OCI-LY7 (cell line): ENCODE measurements at regions not wholly inside any gene's neighbourhood (a gene's known extent, or its start where the extent isn't known, plus 50 kb on each side); places are given as distances from the start of the nearest gene placed in this dataset.

Source experiments
- BruUV-seq: library from RNA; stranded (reverse); fragments of 400-500 nt; replicated peaks from 2 replicates; lab custom pipeline; 2021; lab: Mats Ljungman, UMichigan
- CTCF ChIA-PET: fragments of 300-600 bp; sonication (Branson Sonifier 250); formaldehyde crosslinking; loops from one replicate; lab custom pipeline; 2022; ENCODE audit warnings: antibody characterized with exemption; ENCODE audit not compliant: unreplicated experiment; lab: Charles Lee
- POLR2A ChIA-PET: fragments of 300-600 bp; sonication (Branson Sonifier 250); formaldehyde crosslinking; loops from one replicate; lab custom pipeline; 2022; ENCODE audit warnings: antibody characterized with exemption; lab: Charles Lee
- DNase-seq: peaks from one replicate; pipeline ENCODE4 v3.0.0-alpha.2; 2015; ENCODE audit warnings: low spot score
- H2AFZ ChIP-seq: fragments of 200-600 bp; sonication (generic), shearing (Covaris generic); 2 replicates; pipeline ENCODE4 v1.6.1; 2014; ENCODE audit warnings: mild to moderate bottlenecking, antibody characterized with exemption, low read length, moderate library complexity
- H3K27ac ChIP-seq: fragments of 200-600 bp; sonication (generic); 2 replicates; pipeline ENCODE4 v1.5.1; 2014; ENCODE audit warnings: mixed run types, low read depth, mild to moderate bottlenecking, moderate library complexity, low read length, inconsistent platforms; ENCODE audit not compliant: poor library complexity, severe bottlenecking
- H3K36me3 ChIP-seq: fragments of 200-600 bp; sonication (generic); 2 replicates; pipeline ENCODE4 v1.6.1; 2014; ENCODE audit warnings: mild to moderate bottlenecking, antibody characterized with exemption, low read length, moderate library complexity, mixed read lengths; ENCODE audit not compliant: insufficient read depth
- H3K4me1 ChIP-seq: fragments of 200-600 bp; sonication (generic); 2 replicates; pipeline ENCODE4 v1.5.1; 2014; ENCODE audit warnings: mild to moderate bottlenecking, low read length; ENCODE audit not compliant: insufficient read depth, poor library complexity, severe bottlenecking
- H3K4me2 ChIP-seq: fragments of 200-600 bp; sonication (generic); 2 replicates; pipeline ENCODE4 v1.6.1; 2014; ENCODE audit warnings: mild to moderate bottlenecking, low read length
- H3K4me3 ChIP-seq: fragments of 200-600 bp; sonication (generic); 2 replicates; pipeline ENCODE4 v1.5.1; 2014; ENCODE audit warnings: mild to moderate bottlenecking, low read depth, low read length; ENCODE audit not compliant: poor library complexity, severe bottlenecking
- H3K79me2 ChIP-seq: fragments of 200-600 bp; sonication (generic); 2 replicates; pipeline ENCODE4 v1.6.1; 2016; ENCODE audit warnings: low read depth, mild to moderate bottlenecking, low read length, moderate library complexity, mixed read lengths; ENCODE audit not compliant: insufficient read depth
- H3K9me2 ChIP-seq: fragments of 200-600 bp; sonication (generic); 2 replicates; pipeline ENCODE4 v1.6.1; 2016; ENCODE audit warnings: mild to moderate bottlenecking, low read length, mixed read lengths; ENCODE audit not compliant: insufficient read depth
- H3K9me3 ChIP-seq: fragments of 200-600 bp; sonication (generic); 2 replicates; pipeline ENCODE4 v1.6.1; 2014; ENCODE audit warnings: mild to moderate bottlenecking, mixed run types, low read length, mixed read lengths
- H4K20me1 ChIP-seq: fragments of 200-600 bp; sonication (generic); 2 replicates; pipeline ENCODE4 v1.6.1; 2014; ENCODE audit warnings: mild to moderate bottlenecking, antibody characterized with exemption, low read length, moderate library complexity, mixed read lengths; ENCODE audit not compliant: insufficient read depth
- EZH2phosphoT487 ChIP-seq: fragments of 200-600 bp; sonication (generic); IDR thresholded peaks from 2 replicates; pipeline ENCODE4 v1.6.1; 2018; ENCODE audit warnings: low read depth, borderline replicate concordance, mild to moderate bottlenecking, mixed run types, antibody characterized with exemption, low read length, moderate library complexity, mixed read lengths
- intact Hi-C: fragments of 100-400 bp; cut with micrococcal nuclease; formaldehyde crosslinking; loops from one replicate; pipeline ENCODE4 v1.10.0; 2022; ENCODE audit not compliant: unreplicated experiment
- TF ChIP-seq, protein P1 (sequence below): fragments of 200-600 bp; sonication (generic); conservative IDR thresholded peaks from 2 replicates; pipeline ENCODE4 v1.5.1; 2014; ENCODE audit warnings: mild to moderate bottlenecking, antibody characterized with exemption, low read length, moderate library complexity, mixed read lengths

DNA sequence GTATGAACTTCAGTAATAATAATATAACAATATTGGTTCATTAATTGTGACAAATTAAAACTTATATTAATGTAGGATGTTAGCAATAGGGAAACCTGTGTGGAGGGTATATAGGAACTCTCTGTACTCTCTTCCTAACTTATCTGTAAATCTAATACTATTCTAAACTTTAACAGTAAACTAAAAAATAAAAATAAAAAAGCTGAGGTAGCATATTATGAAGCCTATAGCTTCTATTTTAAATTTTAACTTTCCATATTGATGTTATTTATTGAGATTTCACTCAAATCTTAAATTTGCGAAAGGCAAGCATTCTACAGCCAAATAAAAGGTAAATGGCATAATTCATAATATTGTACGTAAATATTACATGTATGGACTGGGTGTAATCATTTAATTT, 326.4 kb downstream of the MEI4 start:
- Histone ChIP-seq H3K4me2 (no peak overlapping the region), H3K36me3 (no peaks in the 10 kb centered on the region), H2AFZ (no peak overlapping the region), H3K9me2 (no peaks in the 10 kb centered on the region), H4K20me1 (no peaks in the 10 kb centered on the region), H3K9me3 (no peaks in the 10 kb centered on the region), H3K79me2 (no peaks in the 10 kb centered on the region), H3K4me3 (no peak overlapping the region), H3K27ac (no peak overlapping the region), H3K4me1 (no peaks in the 10 kb centered on the region)
- CTCF ChIA-PET = no interaction called here
- no peak for TF ChIP-seq EZH2phosphoT487
- TF ChIP-seq, protein P1, sequence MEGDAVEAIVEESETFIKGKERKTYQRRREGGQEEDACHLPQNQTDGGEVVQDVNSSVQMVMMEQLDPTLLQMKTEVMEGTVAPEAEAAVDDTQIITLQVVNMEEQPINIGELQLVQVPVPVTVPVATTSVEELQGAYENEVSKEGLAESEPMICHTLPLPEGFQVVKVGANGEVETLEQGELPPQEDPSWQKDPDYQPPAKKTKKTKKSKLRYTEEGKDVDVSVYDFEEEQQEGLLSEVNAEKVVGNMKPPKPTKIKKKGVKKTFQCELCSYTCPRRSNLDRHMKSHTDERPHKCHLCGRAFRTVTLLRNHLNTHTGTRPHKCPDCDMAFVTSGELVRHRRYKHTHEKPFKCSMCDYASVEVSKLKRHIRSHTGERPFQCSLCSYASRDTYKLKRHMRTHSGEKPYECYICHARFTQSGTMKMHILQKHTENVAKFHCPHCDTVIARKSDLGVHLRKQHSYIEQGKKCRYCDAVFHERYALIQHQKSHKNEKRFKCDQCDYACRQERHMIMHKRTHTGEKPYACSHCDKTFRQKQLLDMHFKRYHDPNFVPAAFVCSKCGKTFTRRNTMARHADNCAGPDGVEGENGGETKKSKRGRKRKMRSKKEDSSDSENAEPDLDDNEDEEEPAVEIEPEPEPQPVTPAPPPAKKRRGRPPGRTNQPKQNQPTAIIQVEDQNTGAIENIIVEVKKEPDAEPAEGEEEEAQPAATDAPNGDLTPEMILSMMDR = no peak
- DNase-seq = no peak
- POLR2A ChIA-PET = interaction anchor here (0.6 kb wide), 1 partner anchor 942 kb away, joined by 3 read pairs; no protein-coding TSS in a partner anchor
- intact Hi-C loops = no loop called here
- BruUV-seq = no TSS peak

DNA sequence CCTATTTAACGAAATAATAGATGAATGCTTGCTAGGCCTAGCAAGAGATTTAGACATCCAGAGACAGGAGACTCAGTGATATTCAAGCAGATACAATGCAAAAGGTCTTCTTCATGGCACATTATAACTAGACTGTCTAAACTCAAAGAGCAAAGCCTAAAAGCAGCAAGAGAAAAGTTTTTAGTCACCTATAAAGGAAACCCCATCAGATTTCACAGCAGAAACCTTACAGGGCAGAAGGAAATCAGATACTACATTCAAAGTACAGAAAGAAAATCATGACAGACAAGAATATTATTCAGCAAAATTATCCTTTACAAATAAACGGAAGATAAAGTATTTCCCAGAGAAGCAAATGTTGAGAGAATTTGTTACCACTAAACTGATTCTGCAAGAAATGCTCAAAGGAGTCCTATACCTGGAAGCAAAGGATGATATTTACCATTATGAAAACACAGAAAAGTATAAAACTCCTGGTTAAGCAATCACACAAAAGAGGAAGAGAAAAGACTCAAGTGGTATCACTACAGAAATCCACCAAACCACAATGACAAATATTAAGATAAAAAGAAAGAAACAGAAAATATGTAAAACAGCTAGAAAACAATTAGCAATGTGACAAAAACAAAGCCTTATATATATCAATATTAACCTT, 333.7 kb downstream of the MEI4 start:
- TF ChIP-seq EZH2phosphoT487 = no peak
- TF ChIP-seq, protein P1 = no peak
- Histone ChIP-seq H4K20me1 (no peaks in the 10 kb centered on the region), H3K9me3 (0 out of 2 replicates have a peak, but pooled peaks cover 4% of the 10 kb centered on the region), H3K4me3 (no peak overlapping the region), H3K4me2 (no peak overlapping the region), H3K9me2 (no peaks in the 10 kb centered on the region), H3K36me3 (no peaks in the 10 kb centered on the region), H3K79me2 (no peaks in the 10 kb centered on the region), H3K4me1 (no peaks in the 10 kb centered on the region), H3K27ac (no peak overlapping the region), H2AFZ (no peak overlapping the region)
- DNase-seq = no peak
- CTCF ChIA-PET = no interaction called here
- no TSS peak for BruUV-seq
- POLR2A ChIA-PET = interaction anchor here (0.6 kb wide), 1 partner anchor 72 kb away, joined by 4 read pairs; no protein-coding TSS in a partner anchor
- intact Hi-C loops = no loop called here

DNA sequence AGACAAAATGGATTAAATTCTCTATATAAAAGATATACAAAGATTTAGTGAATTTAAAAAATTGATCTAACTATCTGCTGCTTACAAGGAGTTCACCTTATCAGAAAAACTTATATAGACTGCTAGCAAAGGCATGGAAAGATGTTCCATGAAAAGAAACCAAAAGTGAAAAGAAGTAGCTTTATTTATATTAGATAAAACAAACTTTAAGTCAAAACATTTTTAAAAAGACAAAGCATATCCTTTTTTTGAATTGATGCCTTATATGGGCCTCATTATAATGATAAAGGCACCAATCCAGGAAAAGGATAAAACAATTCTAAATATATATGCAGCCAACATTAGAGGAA, 334.2 kb downstream of the MEI4 start:
- BruUV-seq = no TSS peak
- CTCF ChIA-PET = no interaction called here
- intact Hi-C loops = no loop called here

More for the DNA sequence above, 334.2 kb downstream of the MEI4 start:
- Histone ChIP-seq H3K79me2 (no peaks in the 10 kb centered on the region), H3K9me3 (0 out of 2 replicates have a peak, but pooled peaks cover 4% of the 10 kb centered on the region), H3K4me2 (no peak overlapping the region), H3K36me3 (no peaks in the 10 kb centered on the region), H4K20me1 (no peaks in the 10 kb centered on the region), H3K9me2 (no peaks in the 10 kb centered on the region), H3K4me1 (no peaks in the 10 kb centered on the region), H3K27ac (no peak overlapping the region), H3K4me3 (no peak overlapping the region), H2AFZ (no peak overlapping the region)
- DNase-seq = no peak
- POLR2A ChIA-PET = interaction anchor here (0.6 kb wide), 1 partner anchor 73 kb away, joined by 4 read pairs; no protein-coding TSS in a partner anchor
- TF ChIP-seq, protein P1 = no peak
- TF ChIP-seq EZH2phosphoT487 = no peak
